ENCODE measurements at regions not wholly inside any gene's neighbourhood (a gene's known extent, or its start where the extent isn't known, plus 50 kb on each side); places are given as distances from the start of the nearest gene placed in this dataset.

- Histone ChIP-seq H3K4me1 (ENCODE audit: insufficient read depth) (no peaks in the 10 kb centered on the region), H3K9me2 (replicated peaks; ENCODE audit: insufficient read depth) (no peaks in the 10 kb centered on the region), H3K4me3 (no peak overlapping the region), H4K20me1 (ENCODE audit: insufficient read depth, poor library complexity, severe bottlenecking) (no peaks in the 10 kb centered on the region), H2AFZ (no peak overlapping the region), H3K27ac (no peak overlapping the region), H3K4me2 (no peak overlapping the region), H3K9me3 (ENCODE audit: low read depth) (no peaks in the 10 kb centered on the region), H3K36me3 (replicated peaks; ENCODE audit: insufficient read depth, low read depth) (no peaks in the 10 kb centered on the region), H3K27me3 (no peaks in the 10 kb centered on the region), H3K79me2 (no peaks in the 10 kb centered on the region)
- TF ChIP-seq CTCF (IDR thresholded peaks at IDR 0.05; ENCODE audit: poor library complexity), result no peak
- TF ChIP-seq EZH2phosphoT487 (IDR thresholded peaks at IDR 0.05; ENCODE audit: low read depth, severe bottlenecking, unreplicated experiment), result no peak
- no peak for TF ChIP-seq EZH2 (IDR thresholded peaks at IDR 0.05; ENCODE audit: borderline replicate concordance)
- 92% methylated on average over 6 of the region's 6 CpGs for WGBS (ENCODE audit: low lambda C conversion rate, missing lambda C conversion rate)
- no peak for DNase-seq (ENCODE audit: low spot score)
These were observed 161.6 kb upstream of the GALNT13 start for GRCh38 chr2:153710128-153710527.

GRCh38 chr2:153715218-153715850 lies 156.4 kb upstream of the GALNT13 start:
- Histone ChIP-seq H3K9me3 (ENCODE audit: low read depth) (no peaks in the 10 kb centered on the region), H3K79me2 (no peaks in the 10 kb centered on the region), H3K27me3 (no peaks in the 10 kb centered on the region), H2AFZ (no peak overlapping the region), H3K4me2 (no peak overlapping the region), H4K20me1 (ENCODE audit: insufficient read depth, poor library complexity, severe bottlenecking) (no peaks in the 10 kb centered on the region), H3K4me1 (ENCODE audit: insufficient read depth) (no peaks in the 10 kb centered on the region), H3K4me3 (no peak overlapping the region), H3K27ac (no peak overlapping the region), H3K36me3 (replicated peaks; ENCODE audit: insufficient read depth, low read depth) (no peaks in the 10 kb centered on the region), H3K9me2 (replicated peaks; ENCODE audit: insufficient read depth) (no peaks in the 10 kb centered on the region)
- WGBS (ENCODE audit: low lambda C conversion rate, missing lambda C conversion rate), result 63% methylated on average over 2 of the region's 2 CpGs
- no peak for DNase-seq (ENCODE audit: low spot score)
- no peak for TF ChIP-seq CTCF (IDR thresholded peaks at IDR 0.05; ENCODE audit: poor library complexity)
- no peak for TF ChIP-seq EZH2 (IDR thresholded peaks at IDR 0.05; ENCODE audit: borderline replicate concordance)
- TF ChIP-seq EZH2phosphoT487 (IDR thresholded peaks at IDR 0.05; ENCODE audit: low read depth, severe bottlenecking, unreplicated experiment), result no peak

GRCh38 chr2:153717060-153717459 lies 154.7 kb upstream of the GALNT13 start:
- no peak overlapping the region for H3K4me2 ChIP-seq
- H3K36me3 ChIP-seq (replicated peaks; ENCODE audit: insufficient read depth, low read depth), result no peaks in the 10 kb centered on the region
- H4K20me1 ChIP-seq (ENCODE audit: insufficient read depth, poor library complexity, severe bottlenecking), result no peaks in the 10 kb centered on the region
- H3K9me3 ChIP-seq (ENCODE audit: low read depth), result no peaks in the 10 kb centered on the region
- H3K27ac ChIP-seq, result no peak overlapping the region
- H3K9me2 ChIP-seq (replicated peaks; ENCODE audit: insufficient read depth), result no peaks in the 10 kb centered on the region
- no peak overlapping the region for H3K4me3 ChIP-seq
- TF ChIP-seq EZH2 (IDR thresholded peaks at IDR 0.05; ENCODE audit: borderline replicate concordance), result no peak
- TF ChIP-seq CTCF (IDR thresholded peaks at IDR 0.05; ENCODE audit: poor library complexity), result no peak
- TF ChIP-seq EZH2phosphoT487 (IDR thresholded peaks at IDR 0.05; ENCODE audit: low read depth, severe bottlenecking, unreplicated experiment), result no peak
- H3K79me2 ChIP-seq, result no peaks in the 10 kb centered on the region
- H2AFZ ChIP-seq, result no peak overlapping the region
- H3K4me1 ChIP-seq (ENCODE audit: insufficient read depth), result no peaks in the 10 kb centered on the region
- no peaks in the 10 kb centered on the region for H3K27me3 ChIP-seq
- no peak for DNase-seq (ENCODE audit: low spot score)
- 86% methylated on average over 2 of the region's 2 CpGs for WGBS (ENCODE audit: low lambda C conversion rate, missing lambda C conversion rate)

- no peak overlapping the region for H3K4me3 ChIP-seq
- H3K9me2 ChIP-seq (replicated peaks; ENCODE audit: insufficient read depth), result no peaks in the 10 kb centered on the region
- no peaks in the 10 kb centered on the region for H3K9me3 ChIP-seq (ENCODE audit: low read depth)
- TF ChIP-seq CTCF (IDR thresholded peaks at IDR 0.05; ENCODE audit: poor library complexity) (no peak), EZH2phosphoT487 (IDR thresholded peaks at IDR 0.05; ENCODE audit: low read depth, severe bottlenecking, unreplicated experiment) (no peak), EZH2 (IDR thresholded peaks at IDR 0.05; ENCODE audit: borderline replicate concordance) (no peak)
- H4K20me1 ChIP-seq (ENCODE audit: insufficient read depth, poor library complexity, severe bottlenecking), result no peaks in the 10 kb centered on the region
- DNase-seq (ENCODE audit: low spot score), result no peak
- H3K4me2 ChIP-seq, result no peak overlapping the region
- H3K36me3 ChIP-seq (replicated peaks; ENCODE audit: insufficient read depth, low read depth), result no peaks in the 10 kb centered on the region
- H3K79me2 ChIP-seq, result no peaks in the 10 kb centered on the region
- no peaks in the 10 kb centered on the region for H3K4me1 ChIP-seq (ENCODE audit: insufficient read depth)
- H3K27me3 ChIP-seq, result no peaks in the 10 kb centered on the region
- no peak overlapping the region for H3K27ac ChIP-seq
- no peak overlapping the region for H2AFZ ChIP-seq
These were observed 132.3 kb upstream of the GALNT13 start for GRCh38 chr2:153739394-153739793.
